ENCODE measurements at regions not wholly inside any gene's neighbourhood (a gene's known extent, or its start where the extent isn't known, plus 50 kb on each side); places are given as distances from the start of the nearest gene placed in this dataset.
"Not testable (repeated sequence)": the region's sequence is repeated elsewhere in the genome, so short reads cannot be mapped to it uniquely, and the experiment has no call there.

GRCh38 chr16:17568239-17568638, 97.5 kb upstream of the XYLT1 start:
- no peak for DNase-seq

- no peak for DNase-seq
Observed at GRCh38 chr16:17567455-17567854, 96.7 kb upstream of the XYLT1 start.

DNA sequence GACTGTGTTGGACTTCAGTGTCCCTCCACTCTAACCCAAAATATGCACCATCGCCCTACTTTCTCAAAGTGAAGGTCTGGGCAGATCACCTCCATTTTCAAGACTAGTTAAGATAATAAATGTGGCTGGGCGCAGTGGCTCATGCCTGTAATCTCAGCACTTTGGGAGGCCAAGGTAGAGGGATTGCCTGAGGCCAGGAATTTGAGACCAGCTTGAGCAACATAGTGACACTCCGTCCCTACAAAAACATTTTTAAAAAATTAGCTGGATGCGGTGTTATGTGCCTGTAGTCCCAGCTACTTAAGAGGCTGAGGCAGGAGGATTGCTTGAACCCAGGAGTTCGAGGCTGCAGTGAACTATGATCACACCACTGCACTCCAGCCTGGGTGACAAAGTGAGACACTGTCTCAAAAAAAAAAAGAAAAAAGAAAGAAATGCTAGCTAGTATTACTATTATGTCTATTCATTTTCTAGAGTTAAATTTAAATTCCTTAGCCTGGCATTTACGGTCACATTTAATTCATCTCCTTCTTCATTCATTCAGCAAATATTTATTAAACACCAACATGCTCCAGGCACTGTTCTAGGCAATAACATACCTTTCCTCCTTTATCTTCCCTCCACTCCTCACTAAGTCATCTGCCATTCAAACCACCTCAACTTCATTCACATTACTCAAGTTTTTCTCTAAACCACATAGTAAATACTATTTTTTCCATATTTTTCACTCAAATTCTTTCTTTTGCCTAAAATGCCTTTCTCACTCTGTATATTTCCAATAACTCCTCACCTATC, 96.1 kb upstream of the XYLT1 start:
- no peak for DNase-seq

GRCh38 chr16:17566075-17566474, 95.3 kb upstream of the XYLT1 start:
- no peak for DNase-seq

DNA sequence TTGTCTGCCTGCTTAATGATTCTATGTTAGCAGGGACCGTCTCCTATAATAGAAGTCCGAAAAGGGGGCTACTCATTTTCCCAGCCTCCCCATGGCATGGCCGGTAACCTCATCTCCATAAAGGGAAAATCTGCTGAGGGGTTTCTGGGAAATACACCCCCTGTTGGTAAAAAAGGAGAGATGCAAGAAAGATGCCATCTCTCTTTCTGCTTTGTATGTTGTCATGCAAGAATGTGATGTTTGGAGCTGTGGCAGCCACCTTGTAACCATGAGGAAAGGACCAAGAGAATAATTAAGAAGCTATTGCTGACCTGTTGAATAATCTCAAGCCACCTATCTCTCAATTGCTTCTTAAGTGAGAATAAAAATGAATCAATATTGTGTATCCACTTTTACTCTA, 94.8 kb upstream of the XYLT1 start:
- DNase-seq, result no peak

- no peak for DNase-seq
Observed at GRCh38 chr16:17564856-17565255, 94.1 kb upstream of the XYLT1 start.

- DNase-seq, result no peak
Observed at GRCh38 chr16:17563323-17564091, 92.7 kb upstream of the XYLT1 start.

GRCh38 chr16:17561056-17561455, 90.3 kb upstream of the XYLT1 start:
- DNase-seq, result no peak

DNA sequence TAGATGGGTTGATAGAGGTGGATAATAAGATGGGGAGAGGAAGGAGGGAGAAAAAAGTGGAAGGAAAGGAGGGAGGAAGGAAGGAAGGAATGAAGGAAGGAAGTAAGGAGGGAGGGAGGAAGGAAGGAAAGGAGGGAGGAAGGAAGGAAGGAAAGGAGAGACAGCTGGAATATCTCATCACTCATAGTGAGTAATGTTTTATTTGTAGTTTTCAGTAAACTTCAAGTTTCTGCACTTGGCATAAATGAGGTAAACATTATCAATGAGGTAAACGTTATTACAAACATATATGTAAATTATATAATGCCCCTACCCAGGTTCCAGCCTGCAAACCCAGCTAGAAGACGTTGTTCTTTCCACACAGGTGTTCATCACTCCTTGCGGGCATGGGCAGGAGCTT, 89.8 kb upstream of the XYLT1 start:
- DNase-seq, result no peak

DNA sequence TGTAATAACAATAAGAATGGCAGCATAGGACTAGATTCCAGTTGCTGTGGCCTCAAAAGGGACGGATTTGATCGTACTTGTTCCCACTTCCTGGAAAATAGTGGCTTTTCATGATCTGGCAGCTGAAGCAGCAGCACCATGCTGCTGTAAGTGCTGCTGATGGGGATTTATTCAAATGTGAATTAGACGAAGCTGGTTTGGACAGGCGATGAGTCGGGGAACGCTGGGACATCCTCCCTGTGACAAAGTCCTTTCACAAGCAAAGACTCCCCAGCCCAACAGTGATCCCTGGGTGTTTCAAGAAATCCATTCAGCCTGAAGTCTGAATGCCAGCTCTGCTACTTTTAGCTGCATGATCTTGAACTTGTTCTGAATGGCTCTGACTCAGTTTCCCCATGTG, 88.6 kb upstream of the XYLT1 start:
- DNase-seq, result no peak

DNA sequence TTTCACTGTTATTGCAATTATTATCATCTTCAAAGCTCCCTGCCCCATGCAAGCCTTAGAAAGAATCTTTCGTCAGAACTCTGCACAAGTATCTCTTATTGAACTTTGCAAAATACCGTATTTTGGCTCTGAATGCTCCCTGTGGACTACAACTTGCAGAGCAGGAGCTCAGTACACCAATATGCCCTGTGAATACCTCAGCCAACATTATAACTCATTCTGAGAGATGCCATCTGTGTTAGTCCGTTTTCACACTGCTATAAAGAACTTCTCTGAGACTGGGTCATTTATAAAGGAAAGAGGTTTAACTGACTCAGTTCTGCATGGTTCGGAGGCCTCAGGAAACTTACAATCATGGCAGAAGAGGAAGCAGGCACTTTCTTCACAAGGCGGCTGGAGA, 87.2 kb upstream of the XYLT1 start:
- DNase-seq, result no peak

DNA sequence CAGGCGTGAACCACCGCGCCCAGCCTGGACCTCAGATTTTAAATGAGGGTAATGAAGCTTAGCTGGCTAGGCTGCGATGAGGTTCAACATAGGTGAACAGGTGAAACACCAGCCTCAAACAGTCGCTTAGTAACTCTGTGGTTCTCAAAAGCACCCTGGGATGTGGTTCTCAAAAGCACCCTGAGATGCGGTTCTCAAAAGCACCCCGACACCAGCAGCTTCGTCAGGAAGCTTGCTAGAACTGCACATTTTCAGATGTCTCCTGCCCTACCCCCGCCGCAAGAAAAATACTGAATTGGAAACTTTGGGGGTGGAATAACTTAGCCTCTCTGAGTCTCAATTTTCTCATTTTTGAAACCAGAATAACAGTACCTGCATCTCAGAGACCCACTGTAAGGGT, 86.7 kb upstream of the XYLT1 start:
- DNase-seq, result no peak

DNA sequence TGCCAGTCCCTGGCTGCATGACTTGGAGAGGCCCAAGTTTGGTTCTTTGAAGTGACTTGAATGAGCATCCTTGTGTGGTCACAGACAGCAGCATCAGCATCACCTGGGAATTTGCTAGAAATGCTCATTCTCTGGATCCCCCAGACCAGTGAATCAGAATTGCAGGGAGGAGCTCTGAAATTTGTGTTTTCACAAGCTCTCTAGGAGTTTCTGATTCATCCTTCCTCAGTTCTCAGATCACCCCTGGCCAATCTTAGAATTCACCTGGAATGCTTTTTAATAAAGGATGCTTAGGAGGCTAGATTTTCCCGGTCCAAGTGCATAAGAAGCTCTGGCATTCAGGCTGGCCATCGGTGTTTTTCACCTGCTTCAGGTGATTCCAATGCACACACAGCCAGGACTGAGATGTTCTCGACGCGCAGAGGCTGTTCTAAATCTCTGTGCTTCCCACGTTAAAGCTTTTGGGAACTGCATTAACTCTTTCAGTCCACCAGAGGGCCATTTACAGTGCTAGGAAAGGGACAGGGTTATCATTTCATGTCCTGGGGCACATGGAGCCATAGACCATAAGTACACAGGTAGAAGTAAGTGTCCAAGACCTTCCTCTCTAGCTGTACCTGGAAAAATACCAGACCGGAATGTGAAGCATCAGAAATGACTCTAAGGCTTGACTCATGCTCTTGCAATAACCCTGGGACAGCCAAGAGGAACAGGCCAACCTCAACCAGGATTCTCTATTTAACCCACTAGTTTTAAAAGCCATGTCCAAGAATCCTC, 85.7 kb upstream of the XYLT1 start:
- DNase-seq, result no peak

DNA sequence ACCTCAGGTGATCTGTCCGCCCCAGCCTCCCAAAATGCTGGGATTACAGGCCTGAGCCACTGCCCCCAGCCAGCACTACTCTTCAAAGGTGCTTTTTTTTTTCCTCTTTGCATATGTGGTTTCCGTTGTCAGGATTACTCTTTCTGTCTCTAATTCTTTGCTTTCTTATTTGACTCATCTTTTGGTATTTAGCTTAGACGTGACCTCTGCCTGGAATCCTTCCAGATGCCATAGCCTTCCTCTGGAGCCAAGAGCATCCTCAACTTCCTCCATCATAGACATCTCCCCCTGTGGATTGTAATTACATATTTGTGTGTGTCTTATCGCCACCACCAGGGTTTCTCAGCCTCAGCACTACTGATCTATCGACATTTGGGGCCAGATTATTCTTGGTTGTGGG, 84.4 kb upstream of the XYLT1 start:
- DNase-seq, result no peak

GRCh38 chr16:17552351-17552750, 81.6 kb upstream of the XYLT1 start:
- DNase-seq, result no peak

DNA sequence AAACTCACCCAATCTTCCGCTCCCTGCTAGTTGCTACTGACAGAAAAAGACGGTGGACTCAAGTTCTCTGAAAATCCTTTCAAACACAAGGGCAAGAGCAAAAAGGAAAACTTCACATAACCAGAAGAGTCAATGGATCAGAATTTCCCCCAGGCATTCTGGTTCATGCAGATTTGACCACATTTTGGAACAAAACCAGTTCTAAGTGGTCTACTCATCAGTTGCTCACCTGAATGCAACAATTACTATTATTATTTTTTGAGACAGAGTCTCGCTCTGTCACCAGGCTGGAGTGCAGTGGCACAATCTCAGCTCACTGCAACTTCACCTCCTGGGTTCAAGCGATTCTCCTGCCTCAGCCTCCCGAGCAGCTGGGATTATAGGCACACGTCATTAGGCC, 80.9 kb upstream of the XYLT1 start:
- not testable (repeated sequence) for DNase-seq

- no peak for DNase-seq
Observed at GRCh38 chr16:17548825-17549224, 78.1 kb upstream of the XYLT1 start.

DNA sequence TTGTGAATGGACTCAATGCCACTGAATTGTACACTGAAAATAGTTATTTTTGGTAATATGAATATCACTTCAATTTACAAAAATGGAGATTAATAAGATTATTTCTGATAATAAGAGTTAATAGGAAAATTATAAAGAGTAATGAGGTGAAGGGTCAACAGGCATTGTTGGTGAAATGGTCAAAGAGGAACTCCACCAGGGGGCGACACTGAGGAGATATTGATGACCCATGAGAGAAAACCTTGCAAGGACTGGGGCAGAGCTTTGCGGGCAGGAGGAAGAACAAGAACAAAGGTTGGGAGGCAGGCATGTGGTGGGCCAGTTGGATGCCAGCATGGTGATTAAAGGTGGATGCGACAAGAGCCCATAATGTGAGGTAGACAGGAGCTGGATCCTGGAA, 74.0 kb upstream of the XYLT1 start:
- no peak for DNase-seq

GRCh38 chr16:17544304-17544703, 73.5 kb upstream of the XYLT1 start:
- DNase-seq, result no peak

DNA sequence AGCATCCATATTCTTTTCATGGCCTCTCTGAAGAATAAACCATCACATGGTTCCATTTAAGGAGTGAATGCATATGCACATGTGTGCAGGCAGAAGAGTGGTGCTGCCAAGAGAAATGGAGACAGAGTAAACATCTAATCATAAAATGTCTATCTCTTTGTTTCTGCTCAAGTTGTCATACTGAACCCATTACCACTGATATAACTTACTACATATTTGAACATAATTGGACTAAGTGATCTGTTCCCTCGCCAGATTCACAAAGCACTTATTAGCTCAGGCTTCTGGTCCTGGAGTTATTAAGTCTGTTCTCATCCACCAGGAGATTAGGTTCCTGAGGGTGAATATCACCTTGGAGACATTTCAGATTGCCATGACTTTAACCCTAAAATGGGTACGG, 72.3 kb upstream of the XYLT1 start:
- no peak for DNase-seq

DNA sequence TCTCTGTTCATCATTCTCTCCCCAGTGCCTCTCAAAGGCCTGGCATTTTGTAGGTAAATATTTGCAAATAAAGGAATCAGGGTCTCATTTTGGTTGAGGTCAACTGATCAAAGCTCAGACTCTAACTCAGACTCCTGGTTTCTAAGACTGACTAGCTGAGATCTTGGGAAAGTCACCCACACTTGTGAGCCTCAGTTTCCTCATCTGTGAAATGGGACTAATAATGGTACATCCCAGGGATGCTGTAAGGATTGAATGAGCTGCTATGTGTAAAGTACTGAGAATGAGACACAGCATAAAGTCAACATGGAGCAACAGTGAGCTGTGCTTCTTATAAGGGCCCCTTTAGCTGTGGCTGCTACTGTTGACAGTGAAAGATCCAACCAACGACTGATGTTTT, 70.6 kb upstream of the XYLT1 start:
- DNase-seq, result no peak

- no peak for DNase-seq
Observed at GRCh38 chr16:17538927-17539326, 68.2 kb upstream of the XYLT1 start.

- DNase-seq, result no peak
Observed at GRCh38 chr16:17532338-17532995, 61.7 kb upstream of the XYLT1 start.
